ENCODE measurements at regions not wholly inside any gene's neighbourhood (a gene's known extent, or its start where the extent isn't known, plus 50 kb on each side); places are given as distances from the start of the nearest gene placed in this dataset.

DNA sequence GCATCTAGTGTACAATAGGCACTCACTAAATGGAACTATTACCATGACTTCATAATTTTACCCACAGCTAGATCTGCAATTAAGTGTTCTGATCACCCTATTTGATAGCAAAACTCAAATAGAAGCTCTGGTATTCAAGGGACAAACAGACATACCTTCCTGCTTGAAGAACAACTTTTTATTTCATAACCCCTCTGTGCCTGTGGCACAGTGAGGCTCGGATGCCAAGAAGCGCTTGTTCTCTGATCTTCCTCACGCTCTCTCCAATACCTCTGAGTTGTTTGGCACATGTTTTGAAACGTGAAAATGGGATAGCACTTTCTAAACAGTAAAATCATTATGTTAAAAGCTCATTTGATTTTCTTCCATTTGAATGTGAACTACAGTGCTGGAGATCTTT is 232.0 kb downstream of the KLF5 start:
- Histone ChIP-seq H3K27ac (replicated peaks in 1 of 4) (no peak overlapping the region), H3K27me3 (no peaks in the 10 kb centered on the region), H3K9me3 (no peaks in the 10 kb centered on the region), H3K36me3 (no peaks in the 10 kb centered on the region), H3K4me1 (no peaks in the 10 kb centered on the region), H3K4me3 (no peak overlapping the region)
- TF ChIP-seq, protein P1, sequence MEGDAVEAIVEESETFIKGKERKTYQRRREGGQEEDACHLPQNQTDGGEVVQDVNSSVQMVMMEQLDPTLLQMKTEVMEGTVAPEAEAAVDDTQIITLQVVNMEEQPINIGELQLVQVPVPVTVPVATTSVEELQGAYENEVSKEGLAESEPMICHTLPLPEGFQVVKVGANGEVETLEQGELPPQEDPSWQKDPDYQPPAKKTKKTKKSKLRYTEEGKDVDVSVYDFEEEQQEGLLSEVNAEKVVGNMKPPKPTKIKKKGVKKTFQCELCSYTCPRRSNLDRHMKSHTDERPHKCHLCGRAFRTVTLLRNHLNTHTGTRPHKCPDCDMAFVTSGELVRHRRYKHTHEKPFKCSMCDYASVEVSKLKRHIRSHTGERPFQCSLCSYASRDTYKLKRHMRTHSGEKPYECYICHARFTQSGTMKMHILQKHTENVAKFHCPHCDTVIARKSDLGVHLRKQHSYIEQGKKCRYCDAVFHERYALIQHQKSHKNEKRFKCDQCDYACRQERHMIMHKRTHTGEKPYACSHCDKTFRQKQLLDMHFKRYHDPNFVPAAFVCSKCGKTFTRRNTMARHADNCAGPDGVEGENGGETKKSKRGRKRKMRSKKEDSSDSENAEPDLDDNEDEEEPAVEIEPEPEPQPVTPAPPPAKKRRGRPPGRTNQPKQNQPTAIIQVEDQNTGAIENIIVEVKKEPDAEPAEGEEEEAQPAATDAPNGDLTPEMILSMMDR (IDR thresholded peaks at IDR 0.05), result no peak
- TF ChIP-seq EP300 (IDR thresholded peaks at IDR 0.05) (no peak), POLR2AphosphoS5 (IDR thresholded peaks at IDR 0.05) (no peak), POLR2A (IDR thresholded peaks at IDR 0.05; ENCODE audit: low read depth) (no peak)
- WGBS, result 74% methylated on average over 4 of the region's 4 CpGs
- intact Hi-C loops (cut with DNase I), result no loop called here
- DNase-seq (ENCODE audit: extremely low spot score), result no peak

- no peaks in the 10 kb centered on the region for H3K27me3 ChIP-seq
- DNase-seq (ENCODE audit: extremely low spot score), result no peak
- H3K4me1 ChIP-seq, result no peaks in the 10 kb centered on the region
- TF ChIP-seq, protein P1 (IDR thresholded peaks at IDR 0.05), result no peak
- TF ChIP-seq POLR2A (IDR thresholded peaks at IDR 0.05; ENCODE audit: low read depth) (no peak), EP300 (IDR thresholded peaks at IDR 0.05) (no peak), POLR2AphosphoS5 (IDR thresholded peaks at IDR 0.05) (no peak)
- 93% methylated on average over 6 of the region's 6 CpGs for WGBS
- H3K27ac ChIP-seq (replicated peaks in 1 of 4), result no peak overlapping the region
- no peak overlapping the region for H3K4me3 ChIP-seq
- intact Hi-C loops (cut with DNase I), result loop anchor here (10.0 kb wide), 1 partner anchor 234 kb away; the partner anchor contains the start of gene KLF5
- no peaks in the 10 kb centered on the region for H3K36me3 ChIP-seq
- no peaks in the 10 kb centered on the region for H3K9me3 ChIP-seq
Measured at GRCh38 chr13:73288596-73288995, 229.8 kb downstream of the KLF5 start.

- H3K4me3 ChIP-seq, result no peak overlapping the region
- no peaks in the 10 kb centered on the region for H3K4me1 ChIP-seq
- no peaks in the 10 kb centered on the region for H3K36me3 ChIP-seq
- TF ChIP-seq EP300 (IDR thresholded peaks at IDR 0.05) (no peak), POLR2AphosphoS5 (IDR thresholded peaks at IDR 0.05) (no peak), POLR2A (IDR thresholded peaks at IDR 0.05; ENCODE audit: low read depth) (no peak)
- TF ChIP-seq, protein P1 (IDR thresholded peaks at IDR 0.05), result no peak
- no peak overlapping the region for H3K27ac ChIP-seq (replicated peaks in 1 of 4)
- DNase-seq (ENCODE audit: extremely low spot score), result no peak
- no peaks in the 10 kb centered on the region for H3K27me3 ChIP-seq
- H3K9me3 ChIP-seq, result no peaks in the 10 kb centered on the region
- 87% methylated on average over 3 of the region's 3 CpGs for WGBS
- intact Hi-C loops (cut with DNase I), result loop anchor here (10.0 kb wide), 1 partner anchor 233 kb away; the partner anchor contains the start of gene KLF5
Measured at GRCh38 chr13:73287831-73288230, 229.0 kb downstream of the KLF5 start.

- intact Hi-C loops (cut with DNase I), result loop anchor here (10.0 kb wide), 1 partner anchor 232 kb away; the partner anchor contains the start of gene KLF5
Measured at GRCh38 chr13:73286942-73287620, 228.3 kb downstream of the KLF5 start.

More at GRCh38 chr13:73286942-73287620, 228.3 kb downstream of the KLF5 start:
- Histone ChIP-seq H3K36me3 (no peaks in the 10 kb centered on the region), H3K27ac (replicated peaks in 1 of 4) (no peak overlapping the region), H3K4me3 (no peak overlapping the region), H3K9me3 (no peaks in the 10 kb centered on the region), H3K4me1 (no peaks in the 10 kb centered on the region), H3K27me3 (no peaks in the 10 kb centered on the region)
- no peak for DNase-seq (ENCODE audit: extremely low spot score)
- TF ChIP-seq, protein P1 (IDR thresholded peaks at IDR 0.05), result no peak
- TF ChIP-seq POLR2A (IDR thresholded peaks at IDR 0.05; ENCODE audit: low read depth) (no peak), POLR2AphosphoS5 (IDR thresholded peaks at IDR 0.05) (no peak), EP300 (IDR thresholded peaks at IDR 0.05) (no peak)
- WGBS, result 85% methylated on average over 10 of the region's 10 CpGs

Measured in esophagus muscularis mucosa (tissue), 4 donors.